ENCODE measurements at regions not wholly inside any gene's neighbourhood (a gene's known extent, or its start where the extent isn't known, plus 50 kb on each side); places are given as distances from the start of the nearest gene placed in this dataset.
"Not testable (repeated sequence)": the region's sequence is repeated elsewhere in the genome, so short reads cannot be mapped to it uniquely, and the experiment has no call there.

- Histone ChIP-seq H3K4me1 (ENCODE audit: insufficient read depth, low read length) (no peaks in the 10 kb centered on the region), H3K79me2 (ENCODE audit: insufficient read depth, low read length) (no peaks in the 10 kb centered on the region), H3K9ac (ENCODE audit: insufficient read depth, low read depth, low read length) (no peak overlapping the region), H3K4me3 (replicated peaks in 1 of 3; ENCODE audit: insufficient read depth in 1 of 3, low read depth in 2 of 3, low read length in 3 of 3) (no peak overlapping the region), H3K27ac (ENCODE audit: extremely low read length, insufficient read depth, low read length) (no peak overlapping the region), H3K36me3 (replicated peaks in 1 of 2; ENCODE audit: control insufficient read depth in 1 of 2, insufficient read depth in 2 of 2, low read length in 2 of 2) (no peaks in the 10 kb centered on the region), H3K27me3 (ENCODE audit: control insufficient read depth in 1 of 2, insufficient read depth in 2 of 2, low read length in 2 of 2) (no peaks in the 10 kb centered on the region), H3K9me3 (ENCODE audit: low read length) (peaks cover 12% of the 10 kb centered on the region; the same call in 1 of the 2 replicates), H3K4me2 (ENCODE audit: low read depth, low read length) (no peak overlapping the region), H4K20me1 (ENCODE audit: insufficient read depth, low read length) (no peaks in the 10 kb centered on the region), H2AFZ (ENCODE audit: low read length) (no peak overlapping the region)
- ATAC-seq (no peak), FAIRE-seq (no peak), DNase-seq (ENCODE audit: low spot score) (no peak)
- BruUV-seq (replicated peaks) = no TSS peak
- POLR2A ChIA-PET = no interaction called here
- CTCF ChIA-PET (ENCODE audit: low intra/inter-chr PET ratio, low total read pairs) = no interaction called here
- intact Hi-C loops (cut with micrococcal nuclease; ENCODE audit: unreplicated experiment) (no loop called here), in situ Hi-C loops (cut with HindIII; ENCODE audit: extremely low pct_ligation_motif_present, low pct_unique_long_range_greater_than_20kb) (no loop called here)
- no peak for TF ChIP-seq THYN1 (CRISPR knock-in tag; IDR thresholded peaks at IDR 0.05; ENCODE audit: borderline replicate concordance, low read depth)
- no peak for TF ChIP-seq GABPB1 (CRISPR knock-in tag; IDR thresholded peaks at IDR 0.05)
- TF ChIP-seq SRSF4 (IDR thresholded peaks at IDR 0.05; ENCODE audit: low read depth, low read length, poor library complexity, severe bottlenecking) = no peak
- no peak for TF ChIP-seq ZNF512 (CRISPR knock-in tag; IDR thresholded peaks at IDR 0.05)
- WGBS (ENCODE audit: low lambda C conversion rate) = 7% methylated on average over 1 of the region's 1 CpG
Observed at GRCh38 chr3:21920421-21920861, 169.4 kb upstream of the ZNF385D start.

DNA sequence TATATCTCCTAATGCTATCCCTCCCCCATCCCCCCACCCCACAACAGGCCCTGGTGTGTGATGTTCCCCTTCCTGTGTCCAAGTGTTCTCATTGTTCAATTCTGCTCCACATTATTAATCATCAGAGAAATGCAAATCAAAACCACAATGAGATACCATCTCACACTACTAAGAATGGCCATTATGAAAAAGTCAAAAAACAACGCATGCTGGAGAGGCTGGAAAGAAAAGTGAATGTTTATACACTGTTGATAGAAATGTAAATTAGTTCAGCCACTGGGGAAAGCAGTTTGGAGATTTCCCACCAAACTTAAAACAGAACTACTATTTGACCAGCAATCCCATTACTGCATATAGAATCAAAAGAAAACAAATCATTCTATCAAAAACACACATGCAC lies 172.1 kb upstream of the ZNF385D start:
- DNase-seq (ENCODE audit: low spot score); H3K4me2 ChIP-seq (ENCODE audit: low read depth, low read length); H4K20me1 ChIP-seq (ENCODE audit: insufficient read depth, low read length); H3K4me3 ChIP-seq (replicated peaks in 1 of 3; ENCODE audit: insufficient read depth in 1 of 3, low read depth in 2 of 3, low read length in 3 of 3); H2AFZ ChIP-seq (ENCODE audit: low read length); H3K27ac ChIP-seq (ENCODE audit: extremely low read length, insufficient read depth, low read length); H3K79me2 ChIP-seq (ENCODE audit: insufficient read depth, low read length); H3K4me1 ChIP-seq (ENCODE audit: insufficient read depth, low read length); CTCF ChIA-PET (ENCODE audit: low intra/inter-chr PET ratio, low total read pairs); H3K27me3 ChIP-seq (ENCODE audit: control insufficient read depth in 1 of 2, insufficient read depth in 2 of 2, low read length in 2 of 2); intact Hi-C loops (cut with micrococcal nuclease; ENCODE audit: unreplicated experiment); FAIRE-seq; H3K9ac ChIP-seq (ENCODE audit: insufficient read depth, low read depth, low read length); BruUV-seq (replicated peaks); ATAC-seq; H3K36me3 ChIP-seq (replicated peaks in 1 of 2; ENCODE audit: control insufficient read depth in 1 of 2, insufficient read depth in 2 of 2, low read length in 2 of 2); POLR2A ChIA-PET; in situ Hi-C loops (cut with HindIII; ENCODE audit: extremely low pct_ligation_motif_present, low pct_unique_long_range_greater_than_20kb): not testable (repeated sequence)
- WGBS (ENCODE audit: low lambda C conversion rate) = 8% methylated on average over 1 of the region's 1 CpG
- H3K9me3 ChIP-seq (ENCODE audit: low read length) = peaks cover 12% of the 10 kb centered on the region; the same call in 1 of the 2 replicates

Data from HepG2 (cell line).